ENCODE measurements at regions not wholly inside any gene's neighbourhood (a gene's known extent, or its start where the extent isn't known, plus 50 kb on each side); places are given as distances from the start of the nearest gene placed in this dataset.

GRCh38 chr3:145854499-145854898 lies 306.5 kb downstream of the PLOD2 start:
- Mint-ChIP-seq H3K4me3 (ENCODE audit: unreplicated experiment) (no peak overlapping the region), H3K27ac (ENCODE audit: unreplicated experiment) (no peak overlapping the region), H3K27me3 (ENCODE audit: unreplicated experiment) (no peaks in the 10 kb centered on the region), H3K36me3 (ENCODE audit: unreplicated experiment) (no peaks in the 10 kb centered on the region), H3K9me3 (ENCODE audit: unreplicated experiment) (no peaks in the 10 kb centered on the region), H3K4me1 (ENCODE audit: low read depth, unreplicated experiment) (peaks cover 6% of the 10 kb centered on the region)
- no peak for TF ChIP-seq CTCF (IDR thresholded peaks at IDR 0.05; ENCODE audit: partially characterized antibody, unreplicated experiment)
- DNase-seq, result no peak

GRCh38 chr3:145857956-145858355 lies 303.0 kb downstream of the PLOD2 start:
- no peak for DNase-seq
- no peaks in the 10 kb centered on the region for H3K27me3 Mint-ChIP-seq (ENCODE audit: unreplicated experiment)
- H3K36me3 Mint-ChIP-seq (ENCODE audit: unreplicated experiment), result no peaks in the 10 kb centered on the region
- H3K9me3 Mint-ChIP-seq (ENCODE audit: unreplicated experiment), result no peaks in the 10 kb centered on the region
- no peak overlapping the region for H3K27ac Mint-ChIP-seq (ENCODE audit: unreplicated experiment)
- H3K4me3 Mint-ChIP-seq (ENCODE audit: unreplicated experiment), result no peak overlapping the region
- peaks cover 9% of the 10 kb centered on the region for H3K4me1 Mint-ChIP-seq (ENCODE audit: low read depth, unreplicated experiment)
- TF ChIP-seq CTCF (IDR thresholded peaks at IDR 0.05; ENCODE audit: partially characterized antibody, unreplicated experiment), result no peak

GRCh38 chr3:145864336-145864735 lies 296.6 kb downstream of the PLOD2 start:
- Mint-ChIP-seq H3K27ac (ENCODE audit: unreplicated experiment) (no peak overlapping the region), H3K4me3 (ENCODE audit: unreplicated experiment) (no peak overlapping the region), H3K9me3 (ENCODE audit: unreplicated experiment) (no peaks in the 10 kb centered on the region), H3K36me3 (ENCODE audit: unreplicated experiment) (no peaks in the 10 kb centered on the region), H3K27me3 (ENCODE audit: unreplicated experiment) (no peaks in the 10 kb centered on the region), H3K4me1 (ENCODE audit: low read depth, unreplicated experiment) (peaks cover 8% of the 10 kb centered on the region)
- TF ChIP-seq CTCF (IDR thresholded peaks at IDR 0.05; ENCODE audit: partially characterized antibody, unreplicated experiment), result no peak
- no peak for DNase-seq

- Mint-ChIP-seq H3K36me3 (ENCODE audit: unreplicated experiment) (no peaks in the 10 kb centered on the region), H3K4me3 (ENCODE audit: unreplicated experiment) (no peak overlapping the region)
- DNase-seq, result no peak
Observed at GRCh38 chr3:145865399-145866018, 295.5 kb downstream of the PLOD2 start.

More at GRCh38 chr3:145865399-145866018, 295.5 kb downstream of the PLOD2 start:
- no peaks in the 10 kb centered on the region for H3K27me3 Mint-ChIP-seq (ENCODE audit: unreplicated experiment)
- no peak overlapping the region for H3K27ac Mint-ChIP-seq (ENCODE audit: unreplicated experiment)
- H3K4me1 Mint-ChIP-seq (ENCODE audit: low read depth, unreplicated experiment), result peaks cover 4% of the 10 kb centered on the region
- no peak for TF ChIP-seq CTCF (IDR thresholded peaks at IDR 0.05; ENCODE audit: partially characterized antibody, unreplicated experiment)
- H3K9me3 Mint-ChIP-seq (ENCODE audit: unreplicated experiment), result no peaks in the 10 kb centered on the region

Measured in glutamatergic neuron (in vitro differentiated cells).